Spleen (tissue), 11 donors: ENCODE measurements at regions not wholly inside any gene's neighbourhood (a gene's known extent, or its start where the extent isn't known, plus 50 kb on each side); places are given as distances from the start of the nearest gene placed in this dataset.

Experiments used
- DNase-seq: peaks from one replicate; pipeline ENCODE4 v3.0.0-alpha.2; 2020
- H3K27ac ChIP-seq, 8 donors: fragments of 200-600 bp; sonication (generic) in 7 of 8; 1 replicate in 4 of 8; 2 replicates in 4 of 8; pipeline versions ENCODE4 v1.5.0 to v1.8.0; 2016 to 2021; ENCODE audit warnings: inconsistent platforms in 4 of 8, mild to moderate bottlenecking in 4 of 8, moderate library complexity in 1 of 8
- H3K27me3 ChIP-seq, 7 donors: fragments of 200-600 bp; sonication (generic) in 6 of 7; replicated peaks in 1 of 7; 1 replicate in 4 of 7; 2 replicates in 3 of 7; pipeline versions ENCODE4 v1.5.0 to v1.8.0; 2016 to 2021; ENCODE audit warnings: inconsistent platforms in 3 of 7, mild to moderate bottlenecking in 1 of 7
- H3K36me3 ChIP-seq, 6 donors: fragments of 200-600 bp; sonication (generic) in 5 of 6; 1 replicate in 4 of 6; 2 replicates in 2 of 6; pipeline versions ENCODE4 v1.5.0 to v1.8.0; 2016 to 2021; ENCODE audit warnings: inconsistent platforms in 2 of 6
- H3K4me1 ChIP-seq, 6 donors: fragments of 200-600 bp; sonication (generic) in 5 of 6; 1 replicate in 3 of 6; 2 replicates in 3 of 6; pipeline versions ENCODE4 v1.5.0 to v1.8.0; 2016 to 2021; ENCODE audit warnings: inconsistent platforms in 3 of 6
- H3K4me3 ChIP-seq, 8 donors: fragments of 200-600 bp; sonication (generic) in 7 of 8; 1 replicate in 4 of 8; 2 replicates in 4 of 8; pipeline versions ENCODE4 v1.5.0 to v1.8.0; 2016 to 2021; ENCODE audit warnings: inconsistent platforms in 4 of 8, mild to moderate bottlenecking in 4 of 8, moderate library complexity in 2 of 8
- H3K9me3 ChIP-seq, 8 donors: fragments of 200-600 bp; sonication (generic) in 7 of 8; 1 replicate in 4 of 8; 2 replicates in 4 of 8; pipeline versions ENCODE4 v1.5.0 to v1.8.0; 2016 to 2021; ENCODE audit warnings: inconsistent platforms in 4 of 8
- CTCF ChIP-seq, 11 experiments: fragments of 200-600 bp in 7 of 11; fragments of 450-650 bp in 4 of 11; sonication (generic) in 4 of 11; IDR thresholded peaks in 8 of 11; conservative IDR thresholded peaks in 3 of 11; 1 replicate in 7 of 11; 2 replicates in 4 of 11; pipeline versions ENCODE4 v1.4.0 to v1.8.0; 2016 to 2021; ENCODE audit warnings: antibody characterized with exemption in 11 of 11, inconsistent platforms in 4 of 11, mild to moderate bottlenecking in 1 of 11
- POLR2A ChIP-seq, 3 donors: fragments of 450-650 bp; IDR thresholded peaks; one replicate each; pipeline ENCODE4 v1.5.1; 2017; ENCODE audit warnings: antibody characterized with exemption in 3 of 3, mild to moderate bottlenecking in 1 of 3
- POLR2AphosphoS5 ChIP-seq, 3 donors: sonication (generic); formaldehyde crosslinking; IDR thresholded peaks; one replicate each; pipeline ENCODE4 v1.5.1; 2017; ENCODE audit warnings: antibody characterized with exemption in 3 of 3
- WGBS, 5 donors: extraction: QIAGEN DNeasy Blood & Tissue Kit in 3 of 5; methylation state at CpG; one replicate each; pipeline versions ENCODE4 v1.1.5 to v1.1.7; 2013 to 2018; 5-methylcytosine and 5-hydroxymethylcytosine counted together
- intact Hi-C: fragments of 100-400 bp; cut with DNase I; formaldehyde crosslinking; loops from one replicate; pipeline ENCODE4 v1.15.0; 2023; ENCODE audit warnings: low total_unique reads
- donor health status: healthy with polysubstance abuse.
- donor health status: DM: no; HTN: no; CAD: no; lungs with moderate emphysema.
- donor health status: DM: no; HTN: no; CAD: no.
- donor health status: Bipolar disorder and iron deficiency.
- donor health status: healthy.
- donor health status: DM: no; HTN: no; CAD: no.
- donor health status: DM: yes; HTN: yes; CAD: no.

GRCh38 chr6:62763125-62763912 lies 447.9 kb upstream of the FKBP1C start:
- Histone ChIP-seq H3K4me1 (no peaks in the 10 kb centered on the region), H3K27me3 (no peaks in the 10 kb centered on the region), H3K9me3 (no peaks in the 10 kb centered on the region), H3K27ac (no peak overlapping the region), H3K4me3 (no peak overlapping the region), H3K36me3 (no peaks in the 10 kb centered on the region)
- no peak for DNase-seq
- WGBS, 5 donors = 61 to 82% (median 69%) methylated on average over 2 of the region's 2 CpGs
- TF ChIP-seq POLR2AphosphoS5 (IDR thresholded peaks at IDR 0.05) (no peak), POLR2A (IDR thresholded peaks at IDR 0.05) (no peak), CTCF (IDR thresholded peaks at IDR 0.05 in 8 of 11, conservative IDR thresholded peaks at IDR 0.05 in 3 of 11) (no peak)
- intact Hi-C loops = no loop called here

GRCh38 chr6:62746968-62747367 lies 460.9 kb upstream of the KHDRBS2 start:
- no peak for DNase-seq
- TF ChIP-seq CTCF (IDR thresholded peaks at IDR 0.05 in 8 of 11, conservative IDR thresholded peaks at IDR 0.05 in 3 of 11) = no peak
- TF ChIP-seq POLR2AphosphoS5 (IDR thresholded peaks at IDR 0.05) = no peak
- no peak for TF ChIP-seq POLR2A (IDR thresholded peaks at IDR 0.05)
- H3K4me1 ChIP-seq = no peaks in the 10 kb centered on the region
- H3K4me3 ChIP-seq = no peak overlapping the region
- peaks cover 0 to 9% (median 0%) of the 10 kb centered on the region in 8 donors for H3K9me3 ChIP-seq
- H3K27ac ChIP-seq = no peak overlapping the region
- 68 to 86% (median 75%) methylated on average over 1 of the region's 1 CpG for WGBS, 5 donors
- no peaks in the 10 kb centered on the region for H3K27me3 ChIP-seq
- intact Hi-C loops = no loop called here
- no peaks in the 10 kb centered on the region for H3K36me3 ChIP-seq

GRCh38 chr6:62746161-62746560 lies 460.1 kb upstream of the KHDRBS2 start:
- Histone ChIP-seq H3K9me3 (peaks cover 0 to 9% (median 0%) of the 10 kb centered on the region in 8 donors), H3K4me1 (no peaks in the 10 kb centered on the region), H3K4me3 (no peak overlapping the region), H3K36me3 (no peaks in the 10 kb centered on the region), H3K27me3 (no peaks in the 10 kb centered on the region), H3K27ac (no peak overlapping the region)
- TF ChIP-seq CTCF (IDR thresholded peaks at IDR 0.05 in 8 of 11, conservative IDR thresholded peaks at IDR 0.05 in 3 of 11) = no peak
- no peak for TF ChIP-seq POLR2A (IDR thresholded peaks at IDR 0.05)
- TF ChIP-seq POLR2AphosphoS5 (IDR thresholded peaks at IDR 0.05) = no peak
- DNase-seq = no peak
- intact Hi-C loops = no loop called here

- peak; percentile 39 for DNase-seq
- Histone ChIP-seq H3K27ac (no peak overlapping the region), H3K36me3 (no peaks in the 10 kb centered on the region), H3K4me3 (no peak overlapping the region), H3K4me1 (no peaks in the 10 kb centered on the region), H3K9me3 (peaks cover 0 to 14% (median 0%) of the 10 kb centered on the region in 8 donors), H3K27me3 (no peaks in the 10 kb centered on the region)
- WGBS, 5 donors = 77 to 92% (median 91%) methylated on average over 4 to 5 of the region's 5 CpGs; no CpG with 5 or more reads in 1 of the 5 donors
- TF ChIP-seq POLR2A (IDR thresholded peaks at IDR 0.05) (no peak), CTCF (IDR thresholded peaks at IDR 0.05 in 8 of 11, conservative IDR thresholded peaks at IDR 0.05 in 3 of 11) (no peak), POLR2AphosphoS5 (IDR thresholded peaks at IDR 0.05) (no peak)
- intact Hi-C loops = no loop called here
Measured at GRCh38 chr6:62740596-62740995, 454.6 kb upstream of the KHDRBS2 start.
